GM13976 (cell line): ENCODE measurements at regions not wholly inside any gene's neighbourhood (a gene's known extent, or its start where the extent isn't known, plus 50 kb on each side); places are given as distances from the start of the nearest gene placed in this dataset.

Source experiments
- DNase-seq: peaks from one replicate; pipeline ENCODE4 v3.0.0; 2012; ENCODE audit warnings: low spot score
- CTCF ChIP-seq: IDR thresholded peaks from 2 replicates; pipeline ENCODE4 v1.5.1; 2012; ENCODE audit warnings: borderline replicate concordance, mild to moderate bottlenecking; ENCODE audit not compliant: insufficient read depth; ENCODE audit errors: extremely low read depth, missing control alignments, control extremely low read depth
- in situ Hi-C: fragments of 300-500 bp; cut with MboI; formaldehyde crosslinking; loops from one replicate; pipeline ENCODE4 v1.12.0; 2022; ENCODE audit warnings: low sequenced_read_pairs, mixed read lengths, inconsistent platforms; ENCODE audit not compliant: unreplicated experiment

GRCh38 chr2:185179743-185180142, 558.9 kb upstream of the FSIP2 start:
- DNase-seq, result no peak
- TF ChIP-seq CTCF, result no peak
- in situ Hi-C loops, result no loop called here

- no peak for DNase-seq
- TF ChIP-seq CTCF, result no peak
- in situ Hi-C loops, result no loop called here
Measured at GRCh38 chr2:185181901-185182300, 556.7 kb upstream of the FSIP2 start.

GRCh38 chr2:185185044-185185443, 553.6 kb upstream of the FSIP2 start:
- in situ Hi-C loops, result no loop called here
- DNase-seq, result no peak
- no peak for TF ChIP-seq CTCF

- no peak for TF ChIP-seq CTCF
- DNase-seq, result no peak
- in situ Hi-C loops, result no loop called here
Measured at GRCh38 chr2:185187421-185187820, 551.2 kb upstream of the FSIP2 start.

GRCh38 chr2:185188656-185189055, 549.9 kb upstream of the FSIP2 start:
- no peak for DNase-seq
- TF ChIP-seq CTCF, result no peak
- in situ Hi-C loops, result no loop called here

GRCh38 chr2:185201063-185201462, 537.5 kb upstream of the FSIP2 start:
- in situ Hi-C loops, result no loop called here
- TF ChIP-seq CTCF, result no peak
- DNase-seq, result no peak

GRCh38 chr2:185202381-185202780, 536.2 kb upstream of the FSIP2 start:
- no peak for TF ChIP-seq CTCF
- in situ Hi-C loops, result no loop called here

More at GRCh38 chr2:185202381-185202780, 536.2 kb upstream of the FSIP2 start:
- DNase-seq, result no peak
